Testis (tissue), 2 donors: ENCODE measurements at regions not wholly inside any gene's neighbourhood (a gene's known extent, or its start where the extent isn't known, plus 50 kb on each side); places are given as distances from the start of the nearest gene placed in this dataset.

Experiments used
- DNase-seq: peaks from one replicate; pipeline ENCODE4 v3.0.0-alpha.2; 2019
- H3K27ac ChIP-seq, 2 donors: fragments of 200-600 bp; sonication (generic); one replicate each; pipeline ENCODE4 v1.5.1; 2019
- H3K27me3 ChIP-seq: fragments of 200-600 bp; sonication (generic); one replicate; pipeline ENCODE4 v1.5.1; 2019
- H3K36me3 ChIP-seq: fragments of 200-600 bp; sonication (generic); one replicate; pipeline ENCODE4 v1.5.1; 2017; ENCODE audit warnings: low read depth; ENCODE audit errors: missing control alignments
- H3K4me1 ChIP-seq: fragments of 200-600 bp; sonication (generic); one replicate; pipeline ENCODE4 v1.5.1; 2019
- H3K4me3 ChIP-seq, 2 donors: fragments of 200-600 bp; sonication (generic); one replicate each; pipeline ENCODE4 v1.5.1; 2017 to 2019
- H3K9me3 ChIP-seq: fragments of 200-600 bp; sonication (generic); one replicate; pipeline ENCODE4 v1.5.1; 2017
- CTCF ChIP-seq, 3 experiments: fragments of 450-650 bp in 2 of 3; fragments of 200-600 bp in 1 of 3; sonication (generic) in 1 of 3; IDR thresholded peaks; one replicate each; pipeline ENCODE4 v1.5.1; 2016 to 2019; ENCODE audit warnings: antibody characterized with exemption in 3 of 3, mild to moderate bottlenecking in 2 of 3, moderate library complexity in 1 of 3
- POLR2A ChIP-seq: fragments of 450-650 bp; IDR thresholded peaks from one replicate; pipeline ENCODE4 v1.6.1; 2017; ENCODE audit warnings: antibody characterized with exemption, mild to moderate bottlenecking, moderate library complexity
- WGBS, 2 donors: methylation state at CpG; one replicate each; pipeline ENCODE4 v1.1.5; 2018; 5-methylcytosine and 5-hydroxymethylcytosine counted together
- intact Hi-C: fragments of 100-400 bp; cut with DNase I; formaldehyde crosslinking; loops from one replicate; pipeline ENCODE4 v1.15.1; 2023; ENCODE audit warnings: low total_unique reads

- Histone ChIP-seq H3K27ac (no peak overlapping the region), H3K36me3 (no peaks in the 10 kb centered on the region), H3K27me3 (no peaks in the 10 kb centered on the region), H3K4me1 (no peaks in the 10 kb centered on the region), H3K4me3 (no peak overlapping the region), H3K9me3 (no peaks in the 10 kb centered on the region)
- no peak for TF ChIP-seq CTCF (IDR thresholded peaks at IDR 0.05)
- TF ChIP-seq POLR2A: no peak
- intact Hi-C loops: no loop called here
- 94 to 95% methylated on average over 6 of the region's 6 CpGs for WGBS, 2 donors
- DNase-seq: no peak
Measured at GRCh38 chr9:79885093-79885857, 313.5 kb downstream of the TLE4 start.

- Histone ChIP-seq H3K4me3 (no peak overlapping the region), H3K27me3 (no peaks in the 10 kb centered on the region), H3K9me3 (no peaks in the 10 kb centered on the region), H3K4me1 (no peaks in the 10 kb centered on the region), H3K27ac (no peak overlapping the region), H3K36me3 (no peaks in the 10 kb centered on the region)
- no peak for DNase-seq
- intact Hi-C loops: no loop called here
- WGBS, 2 donors: 55 to 59% methylated on average over 4 of the region's 4 CpGs
- no peak for TF ChIP-seq CTCF (IDR thresholded peaks at IDR 0.05)
- no peak for TF ChIP-seq POLR2A
Measured at GRCh38 chr9:79884546-79884945, 312.8 kb downstream of the TLE4 start.

GRCh38 chr9:79883073-79883645, 311.4 kb downstream of the TLE4 start:
- intact Hi-C loops: no loop called here
- H3K4me1 ChIP-seq: no peaks in the 10 kb centered on the region
- H3K27ac ChIP-seq: no peak overlapping the region
- TF ChIP-seq POLR2A: no peak
- no peak for TF ChIP-seq CTCF (IDR thresholded peaks at IDR 0.05)
- no peaks in the 10 kb centered on the region for H3K9me3 ChIP-seq
- H3K36me3 ChIP-seq: no peaks in the 10 kb centered on the region
- no peak overlapping the region for H3K4me3 ChIP-seq
- no peaks in the 10 kb centered on the region for H3K27me3 ChIP-seq
- DNase-seq: no peak
- 83 to 92% methylated on average over 3 of the region's 3 CpGs for WGBS, 2 donors

GRCh38 chr9:79880626-79881025, 308.9 kb downstream of the TLE4 start:
- intact Hi-C loops: no loop called here
- no peaks in the 10 kb centered on the region for H3K36me3 ChIP-seq
- no peaks in the 10 kb centered on the region for H3K9me3 ChIP-seq
- TF ChIP-seq CTCF (IDR thresholded peaks at IDR 0.05): no peak
- no peak for TF ChIP-seq POLR2A
- DNase-seq: no peak
- no peak overlapping the region for H3K27ac ChIP-seq
- no peaks in the 10 kb centered on the region for H3K27me3 ChIP-seq
- no peak overlapping the region for H3K4me3 ChIP-seq
- H3K4me1 ChIP-seq: no peaks in the 10 kb centered on the region
